OCI-LY1 (cell line): ENCODE measurements at regions not wholly inside any gene's neighbourhood (a gene's known extent, or its start where the extent isn't known, plus 50 kb on each side); places are given as distances from the start of the nearest gene placed in this dataset.

Experiments used
- H2AFZ ChIP-seq: fragments of 200-600 bp; sonication (generic), shearing (Covaris generic); 2 replicates; pipeline ENCODE4 v1.6.0; 2014; ENCODE audit warnings: antibody characterized with exemption, mild to moderate bottlenecking, low read length
- H3F3A ChIP-seq: fragments of 200-600 bp; sonication (generic), shearing (Covaris generic); 2 replicates; pipeline ENCODE4 v1.6.0; 2014; ENCODE audit warnings: mild to moderate bottlenecking, antibody characterized with exemption, low read length, moderate library complexity; ENCODE audit not compliant: insufficient read depth
- H3K27ac ChIP-seq: fragments of 200-600 bp; sonication (generic); 2 replicates; pipeline ENCODE4 v1.5.1; 2014; ENCODE audit warnings: low read length, mixed run types, mild to moderate bottlenecking, low read depth; ENCODE audit not compliant: poor library complexity, severe bottlenecking
- H3K27me3 ChIP-seq: fragments of 200-600 bp; sonication (generic); 2 replicates; pipeline ENCODE4 v1.6.0; 2014; ENCODE audit warnings: antibody characterized with exemption, mild to moderate bottlenecking, low read length, moderate library complexity; ENCODE audit not compliant: insufficient read depth
- H3K36me3 ChIP-seq: fragments of 200-600 bp; sonication (generic); 2 replicates; pipeline ENCODE4 v1.6.1; 2014; ENCODE audit warnings: mild to moderate bottlenecking, antibody characterized with exemption, low read length, moderate library complexity, mixed read lengths; ENCODE audit not compliant: insufficient read depth
- H3K4me1 ChIP-seq: fragments of 200-600 bp; sonication (generic); 2 replicates; pipeline ENCODE4 v1.5.1; 2014; ENCODE audit warnings: mild to moderate bottlenecking, low read length, moderate library complexity; ENCODE audit not compliant: insufficient read depth, severe bottlenecking
- H3K4me2 ChIP-seq: fragments of 200-600 bp; sonication (generic), shearing (Covaris generic); 2 replicates; pipeline ENCODE4 v1.6.1; 2014; ENCODE audit warnings: low read length
- H3K4me3 ChIP-seq: fragments of 200-600 bp; sonication (generic); 2 replicates; pipeline ENCODE4 v1.5.1; 2014; ENCODE audit warnings: low read length, low read depth, mild to moderate bottlenecking, mixed read lengths; ENCODE audit not compliant: poor library complexity, severe bottlenecking
- H3K79me2 ChIP-seq: fragments of 200-600 bp; shearing (Covaris generic); 2 replicates; pipeline ENCODE4 v1.6.1; 2016; ENCODE audit warnings: mixed run types, low read length, mixed read lengths; ENCODE audit not compliant: insufficient read depth
- H3K9ac ChIP-seq: fragments of 200-600 bp; sonication (generic), shearing (Covaris generic); 2 replicates; pipeline ENCODE4 v1.6.1; 2014; ENCODE audit warnings: mild to moderate bottlenecking, low read length, mixed read lengths
- H3K9me2 ChIP-seq: fragments of 200-600 bp; sonication (generic), shearing (Covaris generic); 2 replicates; pipeline ENCODE4 v1.6.1; 2014; ENCODE audit warnings: low read depth, mild to moderate bottlenecking, low read length, mixed read lengths
- H3K9me3 ChIP-seq: fragments of 200-600 bp; shearing (Covaris generic); 2 replicates; pipeline ENCODE4 v1.6.1; 2014; ENCODE audit warnings: low read length, mixed read lengths
- H4K20me1 ChIP-seq: fragments of 200-600 bp; sonication (generic), shearing (Covaris generic); 2 replicates; pipeline ENCODE4 v1.6.0; 2016; ENCODE audit warnings: mild to moderate bottlenecking, low read length; ENCODE audit not compliant: insufficient read depth
- CTCF ChIP-seq: fragments of 200-600 bp; sonication (generic), shearing (Covaris generic); IDR thresholded peaks from 2 replicates; pipeline ENCODE4 v1.5.1; 2017; ENCODE audit warnings: mild to moderate bottlenecking, antibody characterized with exemption, low read length, moderate library complexity, mixed read lengths
- EZH2 ChIP-seq: fragments of 200-600 bp; sonication (generic), shearing (Covaris generic); IDR thresholded peaks from 2 replicates; pipeline ENCODE4 v1.8.0; 2017; ENCODE audit warnings: borderline replicate concordance, mixed run types, mild to moderate bottlenecking, antibody characterized with exemption, low read length, moderate library complexity, mixed read lengths

GRCh38 chr2:129337076-129337475 is 642.4 kb upstream of the RAB6C start:
- Histone ChIP-seq H3K36me3 (no peaks in the 10 kb centered on the region), H3K4me2 (no peak overlapping the region), H2AFZ (no peak overlapping the region), H3K4me3 (no peak overlapping the region), H3K27ac (no peak overlapping the region), H3K9me3 (no peaks in the 10 kb centered on the region), H3K9ac (no peak overlapping the region), H3K9me2 (no peaks in the 10 kb centered on the region), H3K79me2 (no peaks in the 10 kb centered on the region), H3K27me3 (no peaks in the 10 kb centered on the region), H3K4me1 (no peaks in the 10 kb centered on the region), H4K20me1 (no peaks in the 10 kb centered on the region), H3F3A (no peaks in the 10 kb centered on the region)
- TF ChIP-seq EZH2 (no peak), CTCF (no peak)

- no peak overlapping the region for H3K9ac ChIP-seq
- H3K4me2 ChIP-seq = no peak overlapping the region
- H3K27me3 ChIP-seq = no peaks in the 10 kb centered on the region; the same call in 1 of the 2 replicates
- no peak overlapping the region for H3K27ac ChIP-seq
- no peak overlapping the region for H3K4me3 ChIP-seq
- H3K79me2 ChIP-seq = no peaks in the 10 kb centered on the region
- no peaks in the 10 kb centered on the region for H3F3A ChIP-seq
- H2AFZ ChIP-seq = no peak overlapping the region
- no peaks in the 10 kb centered on the region for H3K9me3 ChIP-seq
- H3K9me2 ChIP-seq = no peaks in the 10 kb centered on the region
- no peaks in the 10 kb centered on the region for H4K20me1 ChIP-seq
- no peaks in the 10 kb centered on the region for H3K36me3 ChIP-seq
- TF ChIP-seq CTCF (no peak), EZH2 (no peak)
- no peaks in the 10 kb centered on the region for H3K4me1 ChIP-seq
These were observed 633.9 kb upstream of the RAB6C start for GRCh38 chr2:129345540-129345939.

- no peaks in the 10 kb centered on the region for H3K4me1 ChIP-seq
- no peaks in the 10 kb centered on the region for H3K36me3 ChIP-seq
- H3K27me3 ChIP-seq = no peaks in the 10 kb centered on the region; the same call in none of the 2 replicates
- H3F3A ChIP-seq = no peaks in the 10 kb centered on the region
- no peak overlapping the region for H3K9ac ChIP-seq
- H3K79me2 ChIP-seq = no peaks in the 10 kb centered on the region
- TF ChIP-seq CTCF (no peak), EZH2 (no peak)
- H3K27ac ChIP-seq = no peak overlapping the region
- H3K4me2 ChIP-seq = no peak overlapping the region
- no peak overlapping the region for H3K4me3 ChIP-seq
- H4K20me1 ChIP-seq = no peaks in the 10 kb centered on the region
- H3K9me3 ChIP-seq = no peaks in the 10 kb centered on the region
- no peak overlapping the region for H2AFZ ChIP-seq
- H3K9me2 ChIP-seq = no peaks in the 10 kb centered on the region
These were observed 631.8 kb upstream of the RAB6C start for GRCh38 chr2:129347486-129348217.
